WTC11 (cell line): ENCODE measurements at regions not wholly inside any gene's neighbourhood (a gene's known extent, or its start where the extent isn't known, plus 50 kb on each side); places are given as distances from the start of the nearest gene placed in this dataset.

Experiments used
- ATAC-seq: fragments of 200-7000 bp; cut with Tn5 transposase; 2 replicates; pipeline ENCODE4 v1.10.0; 2021; ENCODE audit warnings: mild to moderate bottlenecking, moderate library complexity
- CTCF ChIA-PET: fragments of 300-600 bp; sonication (Branson Sonifier 250); formaldehyde crosslinking; loops from one replicate; lab custom pipeline; 2021; ENCODE audit warnings: antibody characterized with exemption; lab: Charles Lee
- POLR2A ChIA-PET: fragments of 350-600 bp; sonication (Branson Sonifier 250); formaldehyde crosslinking; loops from one replicate; lab custom pipeline; 2021; ENCODE audit warnings: antibody characterized with exemption; lab: Charles Lee
- DNase-seq: peaks from one replicate; pipeline ENCODE4 v3.0.0; 2021; ENCODE audit warnings: low spot score
- H3K27ac Mint-ChIP-seq: 2 replicates; pipeline ENCODE4 v1.8.0; 2021; ENCODE audit warnings: mixed read lengths
- H3K27me3 Mint-ChIP-seq: 2 replicates; pipeline ENCODE4 v1.8.0; 2021; ENCODE audit warnings: low read depth, mild to moderate bottlenecking, moderate library complexity, mixed read lengths
- H3K36me3 Mint-ChIP-seq: 2 replicates; pipeline ENCODE4 v1.8.0; 2021; ENCODE audit warnings: mixed read lengths
- H3K4me1 Mint-ChIP-seq: 2 replicates; pipeline ENCODE4 v1.8.0; 2022; ENCODE audit warnings: mixed read lengths
- H3K4me3 Mint-ChIP-seq: 2 replicates; pipeline ENCODE4 v1.8.0; 2021; ENCODE audit warnings: mild to moderate bottlenecking, moderate library complexity, mixed read lengths
- H3K9me3 Mint-ChIP-seq: 2 replicates; pipeline ENCODE4 v1.8.0; 2021; ENCODE audit warnings: mixed read lengths
- ATF1 ChIP-seq: sonication (generic); formaldehyde crosslinking; IDR thresholded peaks from 2 replicates; pipeline ENCODE4 v1.8.1; 2023; ENCODE audit warnings: mild to moderate bottlenecking, moderate library complexity, missing genetic modification reagents
- CREM ChIP-seq: sonication (generic); formaldehyde crosslinking; IDR thresholded peaks from 2 replicates; pipeline ENCODE4 v1.8.1; 2022; ENCODE audit warnings: mild to moderate bottlenecking, missing genetic modification reagents, moderate library complexity
- E2F1 ChIP-seq: sonication (generic); formaldehyde crosslinking; IDR thresholded peaks from 2 replicates; pipeline ENCODE4 v1.8.0; 2022; ENCODE audit warnings: mild to moderate bottlenecking, missing genetic modification reagents
- ESRRA ChIP-seq: sonication (generic); formaldehyde crosslinking; IDR thresholded peaks from 2 replicates; pipeline ENCODE4 v1.8.1; 2022; ENCODE audit warnings: mild to moderate bottlenecking, missing genetic modification reagents, borderline replicate concordance
- GTF2I ChIP-seq: fragments of 250-450 bp; sonication (Bioruptor Pico); conservative IDR thresholded peaks from 2 replicates; pipeline ENCODE4 v1.4.0; 2021; ENCODE audit warnings: mild to moderate bottlenecking
- IRF1 ChIP-seq: sonication (generic); formaldehyde crosslinking; IDR thresholded peaks from 2 replicates; pipeline ENCODE4 v1.8.0; 2023; ENCODE audit warnings: missing genetic modification reagents
- JAZF1 ChIP-seq: fragments of 250-450 bp; sonication (Bioruptor Pico); IDR thresholded peaks from 2 replicates; pipeline ENCODE4 v1.9.0; 2021; ENCODE audit warnings: moderate library complexity, mild to moderate bottlenecking, inconsistent platforms
- JUN ChIP-seq: sonication (generic); formaldehyde crosslinking; IDR thresholded peaks from 2 replicates; pipeline ENCODE4 v1.8.0; 2023; ENCODE audit warnings: mild to moderate bottlenecking, missing genetic modification reagents
- KAT7 ChIP-seq: sonication (generic); formaldehyde crosslinking; IDR thresholded peaks from 2 replicates; pipeline ENCODE4 v1.8.1; 2023; ENCODE audit warnings: missing genetic modification reagents, mild to moderate bottlenecking, borderline replicate concordance
- MYBL2 ChIP-seq: sonication (generic); formaldehyde crosslinking; IDR thresholded peaks from 2 replicates; pipeline ENCODE4 v1.8.1; 2023; ENCODE audit warnings: mild to moderate bottlenecking, moderate library complexity, missing genetic modification reagents
- NFE2L1 ChIP-seq: sonication (generic); formaldehyde crosslinking; IDR thresholded peaks from 2 replicates; pipeline ENCODE4 v1.8.1; 2023; ENCODE audit warnings: missing genetic modification reagents
- PRDM15 ChIP-seq: sonication (generic); formaldehyde crosslinking; IDR thresholded peaks from 2 replicates; pipeline ENCODE4 v1.8.0; 2022; ENCODE audit warnings: missing genetic modification reagents
- PREB ChIP-seq: sonication (generic); formaldehyde crosslinking; IDR thresholded peaks from 2 replicates; pipeline ENCODE4 v1.8.1; 2022; ENCODE audit warnings: mild to moderate bottlenecking, missing genetic modification reagents, moderate library complexity, borderline replicate concordance
- SOX15 ChIP-seq: fragments of 250-450 bp; sonication (Bioruptor Pico); IDR thresholded peaks from 2 replicates; pipeline ENCODE4 v1.9.0; 2021; ENCODE audit warnings: mild to moderate bottlenecking
- SP1 ChIP-seq: sonication (generic); formaldehyde crosslinking; conservative IDR thresholded peaks from 2 replicates; pipeline ENCODE4 v1.8.1; 2022; ENCODE audit warnings: missing genetic modification reagents
- TEAD4 ChIP-seq: sonication (generic); formaldehyde crosslinking; IDR thresholded peaks from 2 replicates; pipeline ENCODE4 v1.8.0; 2022; ENCODE audit warnings: mild to moderate bottlenecking, missing genetic modification reagents
- TP53 ChIP-seq: sonication (generic); formaldehyde crosslinking; IDR thresholded peaks from 2 replicates; pipeline ENCODE4 v1.8.1; 2023; ENCODE audit warnings: mild to moderate bottlenecking, missing genetic modification reagents
- ZNF416 ChIP-seq: fragments of 250-450 bp; sonication (Bioruptor Pico); IDR thresholded peaks from 2 replicates; pipeline ENCODE4 v1.9.0; 2021; ENCODE audit warnings: mild to moderate bottlenecking, inconsistent platforms
- TF ChIP-seq, protein P1 (sequence below): fragments of 250-450 bp; sonication (Bioruptor Pico); conservative IDR thresholded peaks from 2 replicates; pipeline ENCODE4 v1.9.0; 2021; ENCODE audit warnings: mild to moderate bottlenecking
- TF ChIP-seq, protein P2 (sequence below): sonication (generic); formaldehyde crosslinking; IDR thresholded peaks from 2 replicates; pipeline ENCODE4 v1.8.0; 2023; ENCODE audit warnings: mild to moderate bottlenecking, missing genetic modification reagents
- TF ChIP-seq, protein P3 (sequence below): sonication (generic); formaldehyde crosslinking; IDR thresholded peaks from 2 replicates; pipeline ENCODE4 v1.8.1; 2022; ENCODE audit warnings: low read depth, missing genetic modification reagents, borderline replicate concordance
- TF ChIP-seq, protein P4 (sequence below): sonication (generic); formaldehyde crosslinking; IDR thresholded peaks from 2 replicates; pipeline ENCODE4 v1.8.1; 2023; ENCODE audit warnings: mild to moderate bottlenecking, moderate library complexity, missing genetic modification reagents

GRCh38 chr18:34493566-34494358 is 216.3 kb upstream of the DTNA start:
- ChIA-PET POLR2A (interaction anchor here (0.5 to 1.2 kb wide), 2 partner anchors 168 to 379 kb away, joined by 3 to 5 read pairs; no protein-coding TSS in a partner anchor), CTCF (interaction anchor here (0.8 kb wide), 1 partner anchor 268 kb away, joined by 3 read pairs; no protein-coding TSS in a partner anchor)
- H3K4me3 Mint-ChIP-seq = peak overlapping the region; percentile 83
- peaks cover 9% of the 10 kb centered on the region; the same call in 1 of the 2 replicates for H3K27me3 Mint-ChIP-seq
- no peaks in the 10 kb centered on the region for H3K9me3 Mint-ChIP-seq
- peak; percentile 77 for ATAC-seq
- DNase-seq = peak; percentile 66
- H3K36me3 Mint-ChIP-seq = no peaks in the 10 kb centered on the region
- H3K27ac Mint-ChIP-seq = no peak overlapping the region
- peaks cover 53% of the 10 kb centered on the region for H3K4me1 Mint-ChIP-seq
- TF ChIP-seq ATF1 (CRISPR knock-in tag) = no peak
- TF ChIP-seq GTF2I (CRISPR knock-in tag) = no peak
- no peak for TF ChIP-seq PREB
- no peak for TF ChIP-seq MYBL2
- TF ChIP-seq KAT7 (CRISPR knock-in tag) = peak; percentile 67; the same call in 1 of the 2 replicates
- TF ChIP-seq, protein P1, sequence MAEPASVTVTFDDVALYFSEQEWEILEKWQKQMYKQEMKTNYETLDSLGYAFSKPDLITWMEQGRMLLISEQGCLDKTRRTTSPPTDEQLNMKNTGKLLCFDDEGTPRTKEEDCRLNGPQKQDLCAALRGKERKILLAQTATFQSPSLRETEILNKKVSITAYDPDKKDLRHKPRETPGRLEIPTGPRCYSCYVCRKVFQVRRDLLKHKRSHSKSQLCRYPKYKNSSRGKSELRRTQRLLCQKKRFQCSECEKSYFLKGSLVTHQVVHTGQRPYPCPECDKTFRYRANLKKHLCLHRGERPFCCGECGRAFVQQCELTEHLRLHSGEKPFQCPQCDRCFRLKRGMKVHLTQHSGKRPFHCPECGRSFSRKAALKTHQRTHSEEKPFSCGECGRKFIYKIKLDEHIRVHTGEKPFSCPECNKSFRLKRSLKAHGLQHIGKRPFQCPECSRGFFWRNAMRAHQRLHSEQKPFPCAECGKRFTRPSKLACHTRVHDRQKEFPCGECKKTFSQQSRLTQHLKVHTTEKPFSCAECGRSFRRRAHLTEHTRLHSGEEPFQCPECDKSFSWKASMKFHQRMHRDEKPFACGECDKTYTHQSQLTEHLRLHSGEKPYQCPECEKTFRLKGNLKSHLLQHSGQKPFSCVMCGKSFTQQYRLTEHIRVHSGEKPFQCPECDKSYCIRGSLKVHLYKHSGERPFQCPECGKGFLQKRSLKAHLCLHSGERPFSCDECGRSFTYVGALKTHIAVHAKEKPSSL (CRISPR knock-in tag) = no peak
- TF ChIP-seq ESRRA (CRISPR knock-in tag) = peak; percentile 37; the same call in 1 of the 2 replicates
- no peak for TF ChIP-seq SP1 (CRISPR knock-in tag)
- no peak for TF ChIP-seq TEAD4 (CRISPR knock-in tag)
- no peak for TF ChIP-seq IRF1 (CRISPR knock-in tag)
- TF ChIP-seq, protein P2, sequence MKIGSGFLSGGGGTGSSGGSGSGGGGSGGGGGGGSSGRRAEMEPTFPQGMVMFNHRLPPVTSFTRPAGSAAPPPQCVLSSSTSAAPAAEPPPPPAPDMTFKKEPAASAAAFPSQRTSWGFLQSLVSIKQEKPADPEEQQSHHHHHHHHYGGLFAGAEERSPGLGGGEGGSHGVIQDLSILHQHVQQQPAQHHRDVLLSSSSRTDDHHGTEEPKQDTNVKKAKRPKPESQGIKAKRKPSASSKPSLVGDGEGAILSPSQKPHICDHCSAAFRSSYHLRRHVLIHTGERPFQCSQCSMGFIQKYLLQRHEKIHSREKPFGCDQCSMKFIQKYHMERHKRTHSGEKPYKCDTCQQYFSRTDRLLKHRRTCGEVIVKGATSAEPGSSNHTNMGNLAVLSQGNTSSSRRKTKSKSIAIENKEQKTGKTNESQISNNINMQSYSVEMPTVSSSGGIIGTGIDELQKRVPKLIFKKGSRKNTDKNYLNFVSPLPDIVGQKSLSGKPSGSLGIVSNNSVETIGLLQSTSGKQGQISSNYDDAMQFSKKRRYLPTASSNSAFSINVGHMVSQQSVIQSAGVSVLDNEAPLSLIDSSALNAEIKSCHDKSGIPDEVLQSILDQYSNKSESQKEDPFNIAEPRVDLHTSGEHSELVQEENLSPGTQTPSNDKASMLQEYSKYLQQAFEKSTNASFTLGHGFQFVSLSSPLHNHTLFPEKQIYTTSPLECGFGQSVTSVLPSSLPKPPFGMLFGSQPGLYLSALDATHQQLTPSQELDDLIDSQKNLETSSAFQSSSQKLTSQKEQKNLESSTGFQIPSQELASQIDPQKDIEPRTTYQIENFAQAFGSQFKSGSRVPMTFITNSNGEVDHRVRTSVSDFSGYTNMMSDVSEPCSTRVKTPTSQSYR (CRISPR knock-in tag) = no peak
- no peak for TF ChIP-seq PRDM15 (CRISPR knock-in tag)
- TF ChIP-seq, protein P3, sequence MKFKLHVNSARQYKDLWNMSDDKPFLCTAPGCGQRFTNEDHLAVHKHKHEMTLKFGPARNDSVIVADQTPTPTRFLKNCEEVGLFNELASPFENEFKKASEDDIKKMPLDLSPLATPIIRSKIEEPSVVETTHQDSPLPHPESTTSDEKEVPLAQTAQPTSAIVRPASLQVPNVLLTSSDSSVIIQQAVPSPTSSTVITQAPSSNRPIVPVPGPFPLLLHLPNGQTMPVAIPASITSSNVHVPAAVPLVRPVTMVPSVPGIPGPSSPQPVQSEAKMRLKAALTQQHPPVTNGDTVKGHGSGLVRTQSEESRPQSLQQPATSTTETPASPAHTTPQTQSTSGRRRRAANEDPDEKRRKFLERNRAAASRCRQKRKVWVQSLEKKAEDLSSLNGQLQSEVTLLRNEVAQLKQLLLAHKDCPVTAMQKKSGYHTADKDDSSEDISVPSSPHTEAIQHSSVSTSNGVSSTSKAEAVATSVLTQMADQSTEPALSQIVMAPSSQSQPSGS (CRISPR knock-in tag) = no peak
- no peak for TF ChIP-seq SOX15 (CRISPR knock-in tag)
- TF ChIP-seq JAZF1 (CRISPR knock-in tag) = no peak
- TF ChIP-seq E2F1 = no peak
- no peak for TF ChIP-seq CREM (CRISPR knock-in tag)
- no peak for TF ChIP-seq JUN (CRISPR knock-in tag)
- no peak for TF ChIP-seq ZNF416 (CRISPR knock-in tag)
- TF ChIP-seq, protein P4, sequence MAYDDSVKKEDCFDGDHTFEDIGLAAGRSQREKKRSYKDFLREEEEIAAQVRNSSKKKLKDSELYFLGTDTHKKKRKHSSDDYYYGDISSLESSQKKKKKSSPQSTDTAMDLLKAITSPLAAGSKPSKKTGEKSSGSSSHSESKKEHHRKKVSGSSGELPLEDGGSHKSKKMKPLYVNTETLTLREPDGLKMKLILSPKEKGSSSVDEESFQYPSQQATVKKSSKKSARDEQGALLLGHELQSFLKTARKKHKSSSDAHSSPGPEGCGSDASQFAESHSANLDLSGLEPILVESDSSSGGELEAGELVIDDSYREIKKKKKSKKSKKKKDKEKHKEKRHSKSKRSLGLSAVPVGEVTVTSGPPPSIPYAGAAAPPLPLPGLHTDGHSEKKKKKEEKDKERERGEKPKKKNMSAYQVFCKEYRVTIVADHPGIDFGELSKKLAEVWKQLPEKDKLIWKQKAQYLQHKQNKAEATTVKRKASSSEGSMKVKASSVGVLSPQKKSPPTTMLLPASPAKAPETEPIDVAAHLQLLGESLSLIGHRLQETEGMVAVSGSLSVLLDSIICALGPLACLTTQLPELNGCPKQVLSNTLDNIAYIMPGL (CRISPR knock-in tag) = no peak
- 0 out of 2 replicates have a peak, but pooled peaks have one; percentile 7 for TF ChIP-seq TP53
- TF ChIP-seq NFE2L1 = no peak
